HG02759 (cell line): ENCODE measurements at regions not wholly inside any gene's neighbourhood (a gene's known extent, or its start where the extent isn't known, plus 50 kb on each side); places are given as distances from the start of the nearest gene placed in this dataset.
"Not testable (repeated sequence)": the region's sequence is repeated elsewhere in the genome, so short reads cannot be mapped to it uniquely, and the experiment has no call there.

Source experiments
- ATAC-seq: cut with Tn5 transposase; IDR thresholded peaks from one replicate; pipeline ENCODE4 v1.9.1; 2021; ENCODE audit warnings: mild to moderate bottlenecking, moderate library complexity; ENCODE audit not compliant: unreplicated experiment

DNA sequence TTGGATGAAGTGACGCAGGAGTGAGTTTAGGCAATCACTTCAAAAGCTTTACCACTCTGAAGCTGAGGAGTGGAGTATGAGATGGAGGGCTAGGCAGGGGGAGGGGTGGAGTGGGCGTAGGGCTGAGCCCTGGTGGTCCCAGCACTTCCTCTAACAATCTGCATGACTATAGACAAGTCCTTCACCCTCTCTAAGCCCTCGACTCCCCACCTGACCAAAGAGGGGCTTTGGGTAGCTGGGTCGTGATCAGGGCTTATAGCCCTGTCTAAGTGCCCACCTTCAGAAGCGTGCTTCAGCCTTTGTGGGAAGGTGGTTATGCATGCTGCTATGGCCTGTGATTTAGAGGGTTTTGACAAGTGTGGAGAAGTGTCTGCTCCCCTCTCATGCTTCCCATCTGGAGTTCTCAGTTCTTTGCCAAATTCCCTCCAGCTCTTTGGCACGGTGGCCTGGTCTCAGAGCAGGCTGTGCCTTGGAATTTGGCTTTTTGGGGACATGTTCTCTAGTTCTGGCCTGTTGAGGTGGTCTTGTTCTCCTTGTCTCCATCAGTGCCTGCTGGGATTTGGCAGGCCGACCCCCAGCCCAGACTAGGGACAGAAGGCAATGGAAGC, 53.0 kb downstream of the ACTBL2 start:
- ATAC-seq: no peak

DNA sequence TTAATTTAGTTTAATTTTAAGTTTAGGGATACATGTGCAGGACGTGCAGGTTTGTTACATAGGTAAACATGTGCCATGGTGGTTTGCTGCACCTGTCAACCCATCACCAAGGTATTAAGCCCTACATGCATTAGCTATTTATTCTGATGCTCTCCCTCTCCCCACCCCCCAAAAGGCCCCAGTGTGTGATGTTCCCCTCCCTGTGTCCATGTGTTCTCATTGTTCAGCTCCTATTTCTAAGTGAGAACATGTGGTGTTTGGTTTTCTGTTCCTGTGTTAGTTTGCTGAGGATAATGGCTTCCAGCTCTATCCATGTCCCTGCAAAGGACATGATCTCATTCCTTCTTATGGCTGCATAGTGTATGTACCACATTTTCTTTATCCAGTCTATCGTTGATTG, 53.6 kb downstream of the ACTBL2 start:
- ATAC-seq: not testable (repeated sequence)

DNA sequence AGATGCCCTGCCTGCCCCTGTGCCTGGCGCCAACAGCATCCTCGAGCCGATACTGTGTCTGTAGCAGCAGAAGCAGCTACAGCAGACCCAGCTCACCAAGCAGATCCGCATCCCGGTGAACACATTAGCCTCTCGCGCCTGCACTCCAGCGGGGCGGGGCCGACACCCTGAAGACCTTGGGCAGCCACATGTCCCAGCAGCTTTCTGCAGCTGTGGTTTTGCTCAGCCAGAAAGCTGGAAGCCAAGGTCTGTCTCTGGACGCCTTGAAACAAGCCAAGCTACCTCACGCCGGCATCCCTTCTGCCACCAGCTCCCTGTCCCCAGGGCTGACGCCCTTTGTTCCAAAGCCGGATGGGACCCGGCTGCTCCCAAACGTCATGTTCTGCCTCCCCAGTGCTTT, 59.6 kb downstream of the ACTBL2 start:
- no peak for ATAC-seq

DNA sequence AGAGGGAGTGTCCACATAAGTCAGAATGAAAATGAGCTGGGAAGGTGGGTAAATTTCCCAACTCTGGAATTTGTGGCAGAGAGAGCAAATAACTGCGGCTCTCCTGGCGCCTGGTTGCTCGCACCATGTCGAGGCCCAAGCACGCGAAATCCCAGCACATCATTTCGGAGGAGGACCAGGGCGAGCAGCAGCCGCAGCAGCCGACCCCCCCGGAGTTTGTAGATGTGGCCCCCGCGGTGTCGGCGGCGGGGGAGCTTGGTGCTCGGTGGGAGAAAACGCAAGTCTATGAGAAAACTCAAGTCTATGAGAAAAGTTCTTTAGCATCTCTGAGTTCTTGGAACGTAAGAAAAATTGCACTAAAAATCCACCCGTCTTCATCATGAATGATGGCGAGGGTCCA, 60.3 kb downstream of the ACTBL2 start:
- ATAC-seq: no peak

DNA sequence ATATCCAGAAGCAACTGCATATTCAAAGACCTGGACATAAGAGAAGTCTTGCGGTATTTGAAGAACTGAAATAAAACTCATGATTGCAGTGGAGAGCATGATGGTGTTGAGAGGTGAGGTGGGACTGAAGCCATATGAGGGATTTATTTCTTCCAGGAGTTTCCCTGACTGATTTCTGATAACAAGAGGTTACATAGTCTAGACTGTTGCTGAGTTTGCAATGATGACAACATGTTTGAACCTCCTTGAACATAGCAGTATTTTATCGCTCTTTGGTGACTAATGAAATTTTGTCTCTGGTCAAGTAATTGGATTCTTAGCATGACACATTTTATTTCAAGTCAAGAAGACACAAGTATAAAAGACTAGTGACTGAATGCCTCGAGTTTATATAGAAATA, 61.8 kb downstream of the ACTBL2 start:
- no peak for ATAC-seq

DNA sequence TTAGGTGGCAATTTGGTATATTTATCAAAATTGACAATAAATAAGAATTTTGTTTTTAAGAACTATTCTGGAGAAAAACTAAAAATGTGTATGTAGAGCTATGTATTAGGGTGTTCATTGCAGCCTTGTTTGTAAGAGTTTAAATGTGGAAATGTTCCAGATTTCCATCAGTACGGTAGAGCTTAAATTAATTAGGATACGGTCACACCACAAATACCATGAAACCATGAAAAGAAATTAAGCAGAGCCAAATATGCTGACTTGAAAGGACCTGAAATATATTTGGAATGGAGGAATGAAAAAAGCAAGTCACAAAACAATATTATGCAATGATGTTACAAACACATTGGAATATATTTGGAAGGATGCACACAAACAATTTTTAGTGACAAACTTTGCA, 64.6 kb downstream of the ACTBL2 start:
- ATAC-seq: no peak

DNA sequence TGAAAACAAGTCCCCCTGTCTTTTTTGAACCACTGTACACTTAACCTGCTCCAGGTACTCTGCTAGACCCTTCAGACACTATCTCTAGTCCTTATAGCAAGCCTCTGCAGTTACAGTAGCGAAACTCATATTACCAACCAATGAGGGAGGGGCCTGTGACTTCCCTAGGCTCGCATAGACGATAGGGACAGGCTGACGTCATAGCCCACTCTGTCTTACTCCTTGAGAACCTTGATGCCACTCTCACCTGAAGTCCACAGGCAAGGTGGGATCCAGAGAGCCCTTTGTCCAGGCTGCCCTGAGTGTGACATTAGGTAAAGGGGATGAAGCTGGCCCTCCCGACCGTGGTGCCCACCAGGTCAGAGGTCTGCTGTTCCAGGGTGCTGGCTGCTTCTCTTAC, 65.3 kb downstream of the ACTBL2 start:
- ATAC-seq: no peak

DNA sequence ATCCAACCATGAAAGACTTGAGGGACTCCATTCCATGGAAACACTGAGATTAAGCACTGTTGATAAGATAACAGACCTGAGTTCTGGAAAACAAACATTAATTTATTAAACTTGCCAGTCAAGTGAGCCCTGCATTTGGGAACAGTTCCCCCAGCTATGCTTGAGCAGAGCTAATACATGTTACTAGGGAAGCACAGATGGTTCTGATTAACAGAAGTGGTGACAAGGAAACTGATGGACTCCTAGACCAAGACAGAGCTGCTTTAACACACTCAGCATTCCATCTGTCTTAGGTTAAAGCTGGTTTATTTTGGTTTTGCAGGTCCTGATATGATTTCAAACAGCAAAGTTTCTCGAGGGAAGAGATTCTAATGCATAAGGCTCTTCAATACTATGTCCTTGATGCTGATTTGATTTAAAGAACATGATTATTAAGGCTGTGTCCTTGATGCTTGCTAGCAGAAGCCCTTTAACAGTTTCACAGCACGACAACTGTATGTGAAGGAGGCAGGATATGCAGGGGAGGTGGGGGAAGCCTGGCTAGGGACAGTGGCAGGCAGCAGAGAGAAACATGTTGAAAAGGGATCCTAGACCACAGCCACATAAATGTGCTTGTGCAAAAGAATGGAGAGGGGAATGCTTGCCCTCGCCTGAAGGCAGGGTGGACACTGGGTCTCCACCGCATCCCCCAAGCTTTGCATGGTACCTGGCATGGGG, 66.2 kb downstream of the ACTBL2 start:
- no peak for ATAC-seq

DNA sequence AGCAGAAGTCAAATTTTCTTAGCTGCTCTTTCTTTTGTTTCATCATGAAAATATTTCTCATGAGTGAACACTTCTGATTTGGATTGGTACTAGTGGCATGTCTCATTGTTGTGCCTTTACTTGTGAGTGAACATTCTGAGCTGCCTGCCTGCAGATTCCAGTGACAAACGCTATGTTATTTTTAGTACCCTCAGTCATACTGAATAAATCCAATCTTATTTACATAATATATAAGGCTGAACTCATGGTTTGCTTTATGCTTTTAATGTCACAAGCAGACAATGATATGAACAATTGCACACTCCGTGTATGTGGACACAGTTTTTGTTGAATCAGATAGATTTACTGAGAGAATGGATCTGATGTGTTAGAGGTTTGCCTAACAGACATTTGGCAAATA, 67.8 kb downstream of the ACTBL2 start:
- no peak for ATAC-seq

DNA sequence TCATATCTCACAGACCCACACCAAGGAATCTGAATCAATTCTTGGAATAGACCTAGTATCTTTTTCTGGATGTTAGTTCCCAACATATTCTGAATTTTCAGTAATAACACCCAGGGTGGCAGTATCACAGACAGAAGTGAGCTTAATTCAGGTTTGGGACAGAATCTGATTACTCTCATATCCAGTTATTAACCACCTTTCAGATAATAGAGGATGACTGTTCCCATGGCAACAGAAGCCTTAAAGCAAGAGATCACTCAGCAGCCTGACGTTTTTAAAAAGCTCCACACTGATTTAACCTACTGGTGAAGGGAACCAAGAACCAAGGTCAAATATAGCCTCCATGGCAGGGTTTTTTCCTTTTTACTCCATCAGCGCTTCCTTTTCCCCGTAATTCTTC, 68.4 kb downstream of the ACTBL2 start:
- ATAC-seq: no peak

DNA sequence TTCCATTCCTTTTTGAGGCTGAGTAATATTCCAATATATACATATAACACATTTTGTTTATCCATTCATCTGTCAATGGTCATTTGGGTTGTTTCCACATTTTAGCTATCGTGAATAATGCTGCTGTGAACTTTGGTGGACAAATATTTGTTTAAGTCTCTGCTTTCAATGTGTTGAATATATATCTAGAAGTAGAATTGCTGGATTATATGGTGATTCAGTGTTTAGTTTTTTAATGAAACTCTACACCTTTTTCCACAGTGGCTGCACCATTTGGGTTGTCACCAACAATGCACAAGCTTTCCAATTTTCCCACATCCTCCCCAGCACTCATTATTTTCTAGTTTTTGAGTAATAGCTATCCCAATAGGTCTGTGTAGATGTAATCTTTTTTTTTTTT, 69.5 kb downstream of the ACTBL2 start:
- ATAC-seq: no peak

DNA sequence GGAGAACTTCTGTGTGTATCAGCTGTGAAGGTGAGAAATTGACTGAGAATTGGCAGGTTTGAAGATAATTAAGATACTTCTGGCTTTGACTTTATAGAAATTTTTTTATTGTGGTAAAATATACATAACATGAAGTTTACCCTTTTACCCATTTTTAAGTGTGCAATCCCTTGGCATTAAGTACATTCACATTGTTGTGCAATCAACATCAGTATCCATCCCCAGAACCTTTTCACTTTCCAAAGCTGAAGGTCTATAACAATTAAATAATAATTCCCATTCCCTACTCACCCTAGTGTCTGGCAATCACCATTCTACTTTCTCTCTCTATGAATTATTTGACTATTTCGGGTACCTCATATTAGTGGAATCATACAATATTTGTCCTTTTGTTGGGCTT, 69.9 kb downstream of the ACTBL2 start:
- ATAC-seq: no peak

DNA sequence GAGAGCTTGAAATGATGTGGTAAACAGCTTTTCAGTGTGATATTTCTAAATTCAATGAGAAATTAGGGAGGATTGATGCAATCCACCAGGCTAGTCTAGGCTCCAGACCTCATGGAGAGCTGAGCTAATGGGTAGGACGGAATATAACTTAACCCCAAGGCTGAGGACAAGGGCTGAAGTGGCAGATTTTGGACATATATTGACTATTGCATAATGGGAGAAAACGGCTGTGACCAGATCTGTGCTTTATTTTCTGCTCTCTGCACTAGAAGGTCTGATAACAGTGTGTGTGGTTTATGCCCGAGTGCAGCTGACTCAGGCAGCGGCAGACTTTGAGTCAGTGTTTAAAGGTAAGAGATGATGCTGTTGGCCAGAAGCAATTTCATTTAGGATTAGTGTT, 70.6 kb downstream of the ACTBL2 start:
- ATAC-seq: no peak

DNA sequence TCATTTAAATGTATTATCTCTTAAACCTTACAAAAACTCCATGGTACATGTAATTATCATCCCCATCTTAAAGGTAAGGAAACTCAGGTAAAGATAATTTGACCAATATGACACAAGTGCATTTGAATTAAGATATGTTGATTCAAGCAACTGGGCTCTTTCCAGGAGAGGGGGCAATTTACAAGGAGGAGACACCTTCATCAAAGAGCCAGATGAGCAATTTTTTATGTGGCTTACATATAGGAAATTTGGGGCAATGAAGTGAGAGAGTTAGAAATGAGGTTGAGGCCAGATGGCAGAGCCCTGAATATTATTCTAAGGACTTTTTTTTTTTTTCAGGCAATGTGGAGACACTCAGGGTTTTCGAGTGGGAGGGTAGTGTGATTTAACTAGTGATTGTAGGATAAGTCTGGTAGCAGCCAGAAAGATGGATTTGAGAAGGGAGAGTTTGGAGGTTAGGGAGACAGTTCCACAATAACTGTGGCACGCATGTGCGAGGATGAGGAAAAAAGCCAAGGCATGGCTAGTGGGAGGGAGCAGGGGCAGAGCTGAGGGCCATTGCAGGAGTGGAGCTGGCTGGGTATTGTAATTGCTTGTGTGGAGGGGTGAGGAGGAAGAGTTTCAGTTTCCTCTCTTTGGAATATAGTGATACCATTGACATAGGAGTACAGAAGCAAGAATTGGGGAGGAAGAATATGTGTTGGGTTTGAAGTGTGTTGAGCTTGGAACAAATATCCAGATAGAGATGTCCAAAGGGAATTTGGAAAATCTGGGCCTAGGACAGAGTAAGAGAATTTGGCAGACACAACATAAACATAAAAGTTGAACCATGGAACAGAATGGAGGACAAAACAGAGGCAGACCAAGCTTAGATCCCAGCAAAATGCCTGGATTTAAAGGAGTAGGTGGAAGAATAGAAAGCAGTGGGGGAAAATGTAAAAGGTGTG, 72.0 kb downstream of the ACTBL2 start:
- ATAC-seq: no peak

DNA sequence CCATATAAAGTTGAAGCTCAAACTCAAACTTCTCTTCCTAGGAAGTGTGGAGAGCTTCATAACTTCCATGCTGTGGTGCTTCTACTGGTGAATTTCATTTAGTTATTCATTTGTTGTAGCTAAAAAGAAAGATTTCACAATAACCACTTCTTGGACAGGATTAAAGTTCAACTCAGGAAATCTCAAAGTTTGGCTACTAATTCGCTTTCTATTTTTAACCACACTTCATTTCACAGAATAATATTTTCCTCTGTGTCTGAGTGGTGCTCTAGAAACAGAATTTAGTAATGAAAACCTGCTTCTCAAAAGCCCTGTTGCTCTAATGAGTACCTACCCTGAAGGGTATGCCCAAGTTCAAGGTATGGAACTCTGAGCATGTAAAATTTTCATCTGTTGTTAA, 73.9 kb downstream of the ACTBL2 start:
- no peak for ATAC-seq

DNA sequence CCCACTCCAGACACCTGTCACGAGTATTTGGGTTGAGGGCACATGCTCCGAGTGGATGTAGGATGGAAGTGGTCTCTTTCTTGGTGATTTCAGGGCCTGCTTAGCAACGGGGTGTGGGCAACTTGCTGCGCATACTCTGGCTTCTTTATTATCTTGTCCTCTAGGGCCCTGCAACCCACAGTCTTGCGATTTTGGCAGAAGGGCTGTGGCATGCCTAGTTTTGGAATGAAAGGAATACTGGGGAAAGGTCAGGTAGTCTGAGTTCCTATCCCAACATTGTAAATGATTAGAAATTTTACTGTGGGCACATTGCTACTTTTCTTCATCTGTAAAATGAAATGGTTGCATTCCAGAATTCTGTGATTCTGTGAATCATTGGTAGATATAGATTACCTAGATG, 74.3 kb downstream of the ACTBL2 start:
- ATAC-seq: no peak

DNA sequence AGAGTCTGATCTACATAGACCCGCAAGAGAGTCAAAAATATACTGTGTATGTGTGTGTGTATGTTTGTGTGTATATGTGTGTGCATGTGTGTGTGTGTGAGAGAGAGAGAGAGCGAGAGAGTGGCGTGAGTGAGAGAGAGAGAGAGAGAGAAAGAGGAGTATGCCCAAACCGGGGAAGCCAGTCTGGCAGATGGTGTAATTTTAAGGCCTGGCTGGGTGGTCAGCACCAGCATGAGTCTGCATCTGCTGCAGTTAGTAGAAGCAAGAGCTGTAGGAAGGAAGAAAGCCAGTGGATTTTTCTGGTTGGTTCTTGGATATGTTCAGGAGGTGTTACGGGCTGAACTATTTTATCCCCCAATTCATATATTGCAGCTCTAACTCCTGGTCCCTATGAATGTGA, 75.2 kb downstream of the ACTBL2 start:
- no peak for ATAC-seq

DNA sequence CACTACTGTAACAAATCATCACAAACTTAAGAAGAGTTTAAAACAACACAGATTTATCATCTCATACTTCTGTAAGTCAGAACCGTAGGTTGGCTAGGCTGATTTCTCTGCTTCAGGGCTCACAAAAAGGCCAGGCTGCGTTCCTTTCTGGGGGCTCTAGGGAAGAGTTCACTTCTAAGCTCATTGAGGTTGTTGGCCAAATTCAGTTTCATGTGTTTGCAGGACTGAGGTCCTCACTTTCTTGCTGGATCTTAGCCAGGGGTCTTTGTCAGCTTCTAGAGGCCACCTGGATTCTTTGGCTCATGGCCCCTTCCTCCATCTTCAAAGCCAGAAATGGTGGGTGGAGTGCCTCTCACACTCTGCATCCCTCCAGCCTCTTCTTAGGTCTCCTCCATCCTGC, 76.0 kb downstream of the ACTBL2 start:
- no peak for ATAC-seq

DNA sequence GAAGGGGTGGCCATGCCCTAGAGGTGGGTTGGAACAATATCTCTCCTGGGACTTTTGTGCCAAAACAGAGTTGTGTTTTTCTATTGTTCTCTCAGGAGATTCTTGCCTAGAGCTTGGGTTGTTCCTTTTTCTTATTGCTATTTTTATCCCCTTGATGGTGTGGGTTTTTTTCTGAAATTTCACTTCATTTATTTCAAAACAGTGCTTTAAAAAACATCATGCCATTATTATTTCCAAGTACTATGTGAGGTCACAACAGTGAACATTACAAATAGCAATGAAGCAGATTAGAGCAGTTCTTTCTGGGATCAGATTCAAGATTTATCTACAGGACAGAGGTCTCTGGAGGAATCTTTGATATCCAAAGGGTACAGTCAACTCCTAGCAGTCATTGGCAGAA, 76.6 kb downstream of the ACTBL2 start:
- no peak for ATAC-seq

DNA sequence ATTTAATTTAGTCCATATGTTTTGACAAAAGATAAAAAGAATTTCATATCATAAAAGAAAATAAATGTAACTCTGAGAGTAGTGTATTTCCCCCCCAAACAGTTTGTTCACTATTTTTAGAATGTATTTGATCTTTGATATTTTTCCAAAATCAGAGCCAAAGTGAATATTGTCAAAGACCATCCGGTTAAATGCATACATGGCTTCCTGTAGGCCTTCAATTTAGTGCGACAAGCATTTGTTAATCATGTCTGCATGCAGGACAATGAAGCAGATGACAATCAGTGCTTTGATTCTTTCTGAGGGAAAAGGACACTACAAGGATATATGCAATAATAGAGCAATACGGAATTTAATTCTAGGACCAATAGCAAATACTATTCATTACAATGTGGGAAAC, 79.8 kb downstream of the ACTBL2 start:
- ATAC-seq: no peak

DNA sequence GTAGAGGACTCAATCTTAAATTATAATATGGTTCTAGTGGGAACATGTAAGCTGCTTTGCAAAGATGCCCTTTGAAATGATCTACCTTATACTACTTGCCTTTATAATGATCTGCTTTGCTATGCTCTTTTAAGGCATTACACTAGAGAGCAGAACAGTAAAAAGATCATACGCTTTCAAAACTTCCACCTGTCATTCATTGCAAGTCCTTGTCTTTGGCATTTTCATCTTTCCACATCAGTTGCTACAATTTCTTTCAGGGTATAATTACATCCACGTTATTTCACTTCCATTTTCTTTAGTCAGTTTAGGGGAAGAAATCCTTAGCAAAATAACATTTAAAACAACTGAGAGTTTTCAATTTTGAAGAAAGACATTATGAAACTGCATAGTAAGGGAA, 80.3 kb downstream of the ACTBL2 start:
- no peak for ATAC-seq
